SK-N-MC (cell line): ENCODE measurements at regions not wholly inside any gene's neighbourhood (a gene's known extent, or its start where the extent isn't known, plus 50 kb on each side); places are given as distances from the start of the nearest gene placed in this dataset.

Source experiments
- DNase-seq: peaks from one replicate; pipeline ENCODE4 v3.0.0-alpha.2; 2011; ENCODE audit warnings: low read depth, low spot score
- H3K27ac ChIP-seq: fragments of 200-600 bp; sonication (generic); 2 replicates; pipeline ENCODE4 v1.5.1; 2016; ENCODE audit warnings: mixed run types
- H3K36me3 ChIP-seq: fragments of 200-600 bp; sonication (generic); 2 replicates; pipeline ENCODE4 v1.6.1; 2017; ENCODE audit warnings: antibody characterized with exemption, low read length, mixed read lengths; ENCODE audit not compliant: insufficient read depth
- H3K4me3 ChIP-seq: fragments of 200-600 bp; sonication (generic); 2 replicates; pipeline ENCODE4 v1.5.1; 2016
- H3K9ac ChIP-seq: fragments of 200-600 bp; sonication (generic); 2 replicates; pipeline ENCODE4 v1.8.0; 2017; ENCODE audit warnings: mixed run types, mixed read lengths; ENCODE audit not compliant: insufficient read length
- H3K9me3 ChIP-seq: fragments of 200-600 bp; sonication (generic); 2 replicates; pipeline ENCODE4 v1.6.1; 2017; ENCODE audit warnings: low read depth, mild to moderate bottlenecking, antibody characterized with exemption, low read length, moderate library complexity, mixed read lengths
- EZH2 ChIP-seq: fragments of 200-600 bp; sonication (generic); IDR thresholded peaks from one replicate; pipeline ENCODE4 v1.6.1; 2017; ENCODE audit warnings: antibody characterized with exemption
- FOXP2 ChIP-seq: optimal IDR thresholded peaks from 2 replicates; pipeline ENCODE3; 2011; ENCODE audit warnings: mild to moderate bottlenecking, moderate library complexity; ENCODE audit not compliant: insufficient read depth; ENCODE audit errors: extremely low read length, control extremely low read depth
- POLR2AphosphoS5 ChIP-seq: IDR thresholded peaks from 2 replicates; pipeline ENCODE4 v1.6.1; 2012; ENCODE audit warnings: mild to moderate bottlenecking, low read depth, low read length, borderline replicate concordance

GRCh38 chr11:128375961-128376360, 211.4 kb downstream of the ETS1 start:
- Histone ChIP-seq H3K4me3 (no peak overlapping the region), H3K9ac (no peak overlapping the region), H3K9me3 (no peaks in the 10 kb centered on the region), H3K36me3 (no peaks in the 10 kb centered on the region), H3K27ac (no peak overlapping the region)
- DNase-seq = no peak
- TF ChIP-seq EZH2 (no peak), POLR2AphosphoS5 (no peak), FOXP2 (no peak)

- no peak overlapping the region for H3K4me3 ChIP-seq
- no peaks in the 10 kb centered on the region for H3K9me3 ChIP-seq
- no peak overlapping the region for H3K27ac ChIP-seq
- no peaks in the 10 kb centered on the region for H3K36me3 ChIP-seq
- no peak for DNase-seq
- H3K9ac ChIP-seq = no peak overlapping the region
- TF ChIP-seq EZH2 (no peak), FOXP2 (no peak), POLR2AphosphoS5 (no peak)
Measured at GRCh38 chr11:128374026-128374425, 213.3 kb downstream of the ETS1 start.

- Histone ChIP-seq H3K9me3 (no peaks in the 10 kb centered on the region), H3K36me3 (no peaks in the 10 kb centered on the region), H3K4me3 (no peak overlapping the region), H3K27ac (no peak overlapping the region), H3K9ac (no peak overlapping the region)
- DNase-seq = no peak
- TF ChIP-seq FOXP2 (no peak), POLR2AphosphoS5 (no peak), EZH2 (no peak)
Measured at GRCh38 chr11:128372977-128373376, 214.4 kb downstream of the ETS1 start.

- TF ChIP-seq FOXP2 (no peak), EZH2 (no peak), POLR2AphosphoS5 (no peak)
- Histone ChIP-seq H3K27ac (no peak overlapping the region), H3K9ac (no peak overlapping the region), H3K9me3 (no peaks in the 10 kb centered on the region), H3K36me3 (no peaks in the 10 kb centered on the region), H3K4me3 (no peak overlapping the region)
- no peak for DNase-seq
Measured at GRCh38 chr11:128367573-128367972, 219.8 kb downstream of the ETS1 start.

GRCh38 chr11:128365044-128365443, 222.3 kb downstream of the ETS1 start:
- H3K9ac ChIP-seq = no peak overlapping the region
- TF ChIP-seq EZH2 (no peak), FOXP2 (no peak), POLR2AphosphoS5 (no peak)
- H3K27ac ChIP-seq = no peak overlapping the region
- no peaks in the 10 kb centered on the region for H3K36me3 ChIP-seq
- no peaks in the 10 kb centered on the region for H3K9me3 ChIP-seq
- H3K4me3 ChIP-seq = no peak overlapping the region
- peak; percentile 16 for DNase-seq

GRCh38 chr11:128361451-128362020, 225.8 kb downstream of the ETS1 start:
- no peak for DNase-seq
- H3K9me3 ChIP-seq = no peaks in the 10 kb centered on the region
- no peak overlapping the region for H3K9ac ChIP-seq
- H3K4me3 ChIP-seq = no peak overlapping the region
- no peaks in the 10 kb centered on the region for H3K36me3 ChIP-seq
- H3K27ac ChIP-seq = no peak overlapping the region
- no peak for TF ChIP-seq POLR2AphosphoS5
- TF ChIP-seq FOXP2 = no peak
- no peak for TF ChIP-seq EZH2

- H3K9me3 ChIP-seq = no peaks in the 10 kb centered on the region
- TF ChIP-seq EZH2 (no peak), FOXP2 (no peak)
- H3K9ac ChIP-seq = no peak overlapping the region
- no peak overlapping the region for H3K4me3 ChIP-seq
- no peak overlapping the region for H3K27ac ChIP-seq
- H3K36me3 ChIP-seq = no peaks in the 10 kb centered on the region
- no peak for DNase-seq
Measured at GRCh38 chr11:128359515-128359914, 227.8 kb downstream of the ETS1 start.

GRCh38 chr11:128357073-128357472, 230.3 kb downstream of the ETS1 start:
- Histone ChIP-seq H3K27ac (no peak overlapping the region), H3K4me3 (no peak overlapping the region), H3K9me3 (no peaks in the 10 kb centered on the region), H3K9ac (no peak overlapping the region), H3K36me3 (no peaks in the 10 kb centered on the region)
- TF ChIP-seq EZH2 (no peak), FOXP2 (no peak), POLR2AphosphoS5 (no peak)
- no peak for DNase-seq

GRCh38 chr11:128355558-128355957, 231.8 kb downstream of the ETS1 start:
- H3K9ac ChIP-seq = no peak overlapping the region
- TF ChIP-seq POLR2AphosphoS5 = no peak
- no peak for TF ChIP-seq FOXP2
- TF ChIP-seq EZH2 = no peak
- no peaks in the 10 kb centered on the region for H3K9me3 ChIP-seq
- no peak overlapping the region for H3K27ac ChIP-seq
- DNase-seq = no peak
- H3K4me3 ChIP-seq = no peak overlapping the region
- no peaks in the 10 kb centered on the region for H3K36me3 ChIP-seq
